ENCODE measurements at regions not wholly inside any gene's neighbourhood (a gene's known extent, or its start where the extent isn't known, plus 50 kb on each side); places are given as distances from the start of the nearest gene placed in this dataset.

DNA sequence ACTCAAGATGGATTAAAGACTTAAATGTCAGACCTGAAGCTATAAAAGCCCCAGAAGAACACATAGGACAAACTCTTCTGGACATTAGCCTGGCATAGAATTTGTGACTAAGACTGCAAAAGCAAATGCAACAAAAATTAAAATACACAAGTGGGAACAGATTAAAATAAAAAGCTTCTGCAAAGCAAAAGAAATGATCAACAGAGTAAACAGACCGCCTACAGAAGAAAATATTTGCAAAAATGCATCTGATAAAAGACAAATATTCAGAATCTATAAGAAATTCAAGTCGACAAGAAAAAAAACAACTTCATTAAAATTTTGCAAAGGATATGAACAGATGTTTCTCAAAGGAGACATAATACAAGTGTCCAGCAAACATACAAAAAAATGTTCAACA lies 537.8 kb downstream of the SLITRK1 start:
- Histone ChIP-seq H3K27me3 (no peaks in the 10 kb centered on the region), H3K4me3 (no peak overlapping the region), H3K4me1 (no peaks in the 10 kb centered on the region), H3K9me3 (no peaks in the 10 kb centered on the region), H3K27ac (no peak overlapping the region), H3K36me3 (no peaks in the 10 kb centered on the region)
- TF ChIP-seq CTCF (IDR thresholded peaks at IDR 0.05), result no peak
- FAIRE-seq (no peak), DNase-seq (no peak), ATAC-seq (no peak)
- intact Hi-C loops (cut with DNase I), result no loop called here
- 64 to 78% methylated on average over 2 of the region's 2 CpGs for WGBS, 2 donors

DNA sequence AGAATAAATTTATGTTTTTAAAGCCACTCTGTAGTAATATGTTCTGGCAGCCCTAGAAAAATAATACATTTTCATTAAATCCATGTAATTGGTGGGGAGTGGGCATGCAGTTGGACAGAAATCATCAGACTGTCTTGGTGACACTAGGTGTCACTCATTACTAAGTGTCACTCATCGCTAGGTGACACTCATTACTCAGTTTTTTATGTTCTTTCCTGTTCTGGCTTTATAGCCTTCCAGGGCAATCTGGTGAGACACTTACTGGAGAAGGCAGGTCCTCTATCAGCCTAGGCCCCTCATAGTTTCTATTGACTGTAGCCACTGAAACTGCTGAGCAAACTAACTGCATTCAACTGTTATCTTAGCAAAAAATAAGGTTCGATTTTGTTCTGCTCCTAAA lies 542.1 kb downstream of the SLITRK1 start:
- no peak overlapping the region for H3K4me3 ChIP-seq
- 69 to 75% methylated on average over 2 of the region's 2 CpGs for WGBS, 2 donors
- no peaks in the 10 kb centered on the region for H3K27me3 ChIP-seq
- no peak for TF ChIP-seq CTCF (IDR thresholded peaks at IDR 0.05)
- H3K36me3 ChIP-seq, result no peaks in the 10 kb centered on the region
- H3K4me1 ChIP-seq, result peaks cover 0 to 3% (median 0%) of the 10 kb centered on the region in 3 donors
- no peak for DNase-seq
- ATAC-seq, result no peak
- intact Hi-C loops (cut with DNase I), result no loop called here
- no peak for FAIRE-seq
- no peaks in the 10 kb centered on the region for H3K9me3 ChIP-seq
- no peak overlapping the region for H3K27ac ChIP-seq

- no peak for DNase-seq
- 63 to 70% methylated on average over 7 of the region's 7 CpGs for WGBS, 2 donors
- peaks cover 0 to under 1% (median 0%) of the 10 kb centered on the region in 3 donors for H3K4me1 ChIP-seq
- H3K36me3 ChIP-seq, result no peaks in the 10 kb centered on the region
- H3K4me3 ChIP-seq, result no peak overlapping the region
- FAIRE-seq, result no peak
- H3K27ac ChIP-seq, result no peak overlapping the region
- no peaks in the 10 kb centered on the region for H3K9me3 ChIP-seq
- TF ChIP-seq CTCF (IDR thresholded peaks at IDR 0.05), result no peak
- ATAC-seq, result no peak
- H3K27me3 ChIP-seq, result no peaks in the 10 kb centered on the region
- intact Hi-C loops (cut with DNase I), result no loop called here
Observed at GRCh38 chr13:83333614-83334388, 548.5 kb downstream of the SLITRK1 start.

DNA sequence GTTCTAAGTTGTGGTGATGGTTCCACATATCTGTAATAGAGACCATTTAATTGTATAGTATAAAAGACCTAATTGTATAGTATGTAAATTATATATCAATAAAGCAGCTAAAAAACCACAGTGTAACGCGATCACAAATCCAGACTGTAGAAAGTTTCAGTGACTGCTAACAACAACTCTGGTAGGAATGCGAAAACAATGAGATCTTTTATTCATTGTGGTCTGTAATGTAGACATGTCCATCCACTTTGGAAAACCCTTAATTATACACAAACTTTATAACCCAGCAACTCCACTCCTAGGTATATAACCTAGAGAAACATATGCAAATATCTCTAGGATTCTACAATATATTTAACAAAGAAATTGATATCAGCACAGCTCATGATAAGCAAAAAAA lies 549.5 kb downstream of the SLITRK1 start:
- intact Hi-C loops (cut with DNase I), result no loop called here
- 88 to 95% methylated on average over 3 of the region's 3 CpGs for WGBS, 2 donors
- ATAC-seq, result no peak
- H3K9me3 ChIP-seq, result no peaks in the 10 kb centered on the region
- DNase-seq, result no peak
- no peaks in the 10 kb centered on the region for H3K36me3 ChIP-seq
- no peaks in the 10 kb centered on the region for H3K4me1 ChIP-seq
- FAIRE-seq, result no peak
- TF ChIP-seq CTCF (IDR thresholded peaks at IDR 0.05), result no peak
- no peaks in the 10 kb centered on the region for H3K27me3 ChIP-seq
- no peak overlapping the region for H3K4me3 ChIP-seq
- no peak overlapping the region for H3K27ac ChIP-seq

- no peak for ATAC-seq
- TF ChIP-seq CTCF (IDR thresholded peaks at IDR 0.05), result no peak
- Histone ChIP-seq H3K27ac (no peak overlapping the region), H3K4me3 (no peak overlapping the region), H3K27me3 (no peaks in the 10 kb centered on the region), H3K4me1 (no peaks in the 10 kb centered on the region), H3K36me3 (no peaks in the 10 kb centered on the region), H3K9me3 (no peaks in the 10 kb centered on the region)
- DNase-seq, result no peak
- 75 to 86% methylated on average over 5 of the region's 5 CpGs for whole genome bisulfite sequencing, 2 donors
- FAIRE-seq, result no peak
- intact Hi-C loops (cut with DNase I), result no loop called here
Observed at GRCh38 chr13:83327091-83327490, 555.2 kb downstream of the SLITRK1 start.

All from pancreas (tissue), 10 donors.